PC-9 (cell line): ENCODE measurements at regions not wholly inside any gene's neighbourhood (a gene's known extent, or its start where the extent isn't known, plus 50 kb on each side); places are given as distances from the start of the nearest gene placed in this dataset.

Experiments
- EZH2 ChIP-seq: fragments of 200-600 bp; sonication (generic); IDR thresholded peaks from 2 replicates; pipeline ENCODE4 v1.8.0; 2017; ENCODE audit warnings: antibody characterized with exemption, low read depth
- TF ChIP-seq, protein P1 (sequence below): fragments of 200-600 bp; sonication (generic); conservative IDR thresholded peaks from 2 replicates; pipeline ENCODE4 v1.6.1; 2017; ENCODE audit warnings: mixed run types, antibody characterized with exemption, mild to moderate bottlenecking, moderate library complexity

DNA sequence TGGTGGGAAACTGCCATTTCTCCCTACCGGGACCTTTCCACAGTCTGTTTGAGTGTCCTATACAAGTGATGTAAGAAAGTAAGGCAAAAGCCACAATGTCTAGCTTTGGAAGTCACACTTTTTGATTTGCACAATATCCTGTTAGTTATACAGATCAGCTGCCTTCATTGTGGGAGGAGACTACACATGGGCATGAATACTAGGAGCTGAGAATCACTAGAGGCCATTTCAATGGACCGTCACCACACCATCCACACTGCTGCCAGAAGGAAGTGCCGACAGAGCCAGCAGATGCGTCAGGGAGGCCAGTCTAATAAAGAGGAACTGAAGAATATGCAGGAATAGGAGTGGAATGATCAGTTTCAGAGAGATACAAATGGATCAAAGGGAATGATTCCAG lies 65.8 kb downstream of the SCN11A start:
- no peak for TF ChIP-seq EZH2
- TF ChIP-seq, protein P1, sequence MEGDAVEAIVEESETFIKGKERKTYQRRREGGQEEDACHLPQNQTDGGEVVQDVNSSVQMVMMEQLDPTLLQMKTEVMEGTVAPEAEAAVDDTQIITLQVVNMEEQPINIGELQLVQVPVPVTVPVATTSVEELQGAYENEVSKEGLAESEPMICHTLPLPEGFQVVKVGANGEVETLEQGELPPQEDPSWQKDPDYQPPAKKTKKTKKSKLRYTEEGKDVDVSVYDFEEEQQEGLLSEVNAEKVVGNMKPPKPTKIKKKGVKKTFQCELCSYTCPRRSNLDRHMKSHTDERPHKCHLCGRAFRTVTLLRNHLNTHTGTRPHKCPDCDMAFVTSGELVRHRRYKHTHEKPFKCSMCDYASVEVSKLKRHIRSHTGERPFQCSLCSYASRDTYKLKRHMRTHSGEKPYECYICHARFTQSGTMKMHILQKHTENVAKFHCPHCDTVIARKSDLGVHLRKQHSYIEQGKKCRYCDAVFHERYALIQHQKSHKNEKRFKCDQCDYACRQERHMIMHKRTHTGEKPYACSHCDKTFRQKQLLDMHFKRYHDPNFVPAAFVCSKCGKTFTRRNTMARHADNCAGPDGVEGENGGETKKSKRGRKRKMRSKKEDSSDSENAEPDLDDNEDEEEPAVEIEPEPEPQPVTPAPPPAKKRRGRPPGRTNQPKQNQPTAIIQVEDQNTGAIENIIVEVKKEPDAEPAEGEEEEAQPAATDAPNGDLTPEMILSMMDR, result no peak
